Neural progenitor cell (in vitro differentiated cells): ENCODE measurements at regions not wholly inside any gene's neighbourhood (a gene's known extent, or its start where the extent isn't known, plus 50 kb on each side); places are given as distances from the start of the nearest gene placed in this dataset.

Experiments used
- CTCF ChIP-seq: fragments of 200-600 bp; sonication (generic); IDR thresholded peaks from 2 replicates; pipeline ENCODE4 v1.5.1; 2017; ENCODE audit warnings: antibody characterized with exemption, mild to moderate bottlenecking
- EZH2 ChIP-seq: fragments of 200-600 bp; sonication (generic); IDR thresholded peaks from 2 replicates; pipeline ENCODE4 v1.6.1; 2017; ENCODE audit warnings: antibody characterized with exemption, mild to moderate bottlenecking, moderate library complexity
- EZH2phosphoT487 ChIP-seq: fragments of 200-600 bp; sonication (generic); IDR thresholded peaks from 2 replicates; pipeline ENCODE4 v1.6.1; 2017; ENCODE audit warnings: antibody characterized with exemption

DNA sequence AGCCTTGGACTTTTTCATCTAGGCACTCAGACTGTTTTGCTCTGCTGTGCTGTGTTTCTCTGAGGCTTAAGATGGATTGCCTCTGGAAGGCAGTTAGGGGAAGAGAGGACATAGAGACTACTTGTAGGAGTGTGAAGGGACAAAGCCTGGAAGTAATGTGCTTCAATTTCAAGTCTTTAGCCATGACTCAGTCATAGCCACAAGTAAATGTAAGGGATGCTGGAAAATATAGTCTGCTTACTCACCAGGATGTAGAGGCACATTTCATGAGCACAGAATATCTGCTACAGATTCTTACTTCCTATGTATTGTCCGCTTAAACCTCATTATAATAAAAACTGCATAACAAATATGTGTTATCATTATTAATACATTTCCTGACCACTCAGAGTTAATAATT lies 794.3 kb upstream of the NOVA1 start:
- no peak for TF ChIP-seq CTCF
- TF ChIP-seq EZH2phosphoT487: no peak
- TF ChIP-seq EZH2: no peak
